ENCODE measurements at regions not wholly inside any gene's neighbourhood (a gene's known extent, or its start where the extent isn't known, plus 50 kb on each side); places are given as distances from the start of the nearest gene placed in this dataset.

- TF ChIP-seq POLR2A (IDR thresholded peaks at IDR 0.05): no peak
- TF ChIP-seq CTCF (IDR thresholded peaks at IDR 0.05): no peak
- no peak for TF ChIP-seq EP300 (IDR thresholded peaks at IDR 0.05)
- 76 to 81% methylated on average over 8 of the region's 8 CpGs for WGBS, 2 donors
- Histone ChIP-seq H3K27me3 (no peaks in the 10 kb centered on the region), H3K4me1 (peaks cover 0 to 8% (median 0%) of the 10 kb centered on the region in 4 donors), H3K36me3 (peaks cover 0 to 10% (median 0%) of the 10 kb centered on the region in 3 donors), H3K4me3 (no peak overlapping the region), H3K27ac (no peak overlapping the region), H3K9me3 (no peaks in the 10 kb centered on the region)
- no peak for DNase-seq (ENCODE audit: low spot score in 2 of 2)
Measured at GRCh38 chr14:100397005-100397404, 73.9 kb downstream of the SLC25A47 start.

- Histone ChIP-seq H3K9me3 (no peaks in the 10 kb centered on the region), H3K36me3 (peaks cover 0 to 10% (median 0%) of the 10 kb centered on the region in 3 donors), H3K27me3 (no peaks in the 10 kb centered on the region), H3K4me3 (no peak overlapping the region), H3K4me1 (peaks cover 0 to 3% (median 0%) of the 10 kb centered on the region in 4 donors), H3K27ac (no peak overlapping the region)
- 80 to 84% methylated on average over 6 of the region's 6 CpGs for WGBS, 2 donors
- no peak for TF ChIP-seq POLR2A (IDR thresholded peaks at IDR 0.05)
- TF ChIP-seq EP300 (IDR thresholded peaks at IDR 0.05): no peak
- TF ChIP-seq CTCF (IDR thresholded peaks at IDR 0.05): no peak
- no peak for DNase-seq (ENCODE audit: low spot score in 2 of 2)
Measured at GRCh38 chr14:100398044-100398443, 74.9 kb downstream of the SLC25A47 start.

GRCh38 chr14:100399052-100399849, 76.1 kb downstream of the SLC25A47 start:
- Histone ChIP-seq H3K36me3 (peaks cover 0 to 10% (median 0%) of the 10 kb centered on the region in 3 donors), H3K4me1 (peaks cover 0 to 3% (median 0%) of the 10 kb centered on the region in 4 donors)
- 82% methylated on average over 13 of the region's 13 CpGs for WGBS, 2 donors

GRCh38 chr14:100400115-100400514, 77.0 kb downstream of the SLC25A47 start:
- H3K36me3 ChIP-seq: peaks cover 0 to 8% (median 0%) of the 10 kb centered on the region in 3 donors
- TF ChIP-seq POLR2A (IDR thresholded peaks at IDR 0.05) (no peak), CTCF (IDR thresholded peaks at IDR 0.05) (no peak), EP300 (IDR thresholded peaks at IDR 0.05) (no peak)
- no peak for DNase-seq (ENCODE audit: low spot score in 2 of 2)
- no peak overlapping the region for H3K27ac ChIP-seq
- H3K4me1 ChIP-seq: peaks cover 0 to 3% (median 0%) of the 10 kb centered on the region in 4 donors
- H3K27me3 ChIP-seq: no peaks in the 10 kb centered on the region
- no peak overlapping the region for H3K4me3 ChIP-seq
- WGBS, 2 donors: 72 to 86% methylated on average over 5 of the region's 5 CpGs
- no peaks in the 10 kb centered on the region for H3K9me3 ChIP-seq

More at GRCh38 chr14:100399052-100399849, 76.1 kb downstream of the SLC25A47 start:
- Histone ChIP-seq H3K27ac (no peak overlapping the region), H3K9me3 (no peaks in the 10 kb centered on the region), H3K4me3 (no peak overlapping the region), H3K27me3 (no peaks in the 10 kb centered on the region)
- no peak for TF ChIP-seq POLR2A (IDR thresholded peaks at IDR 0.05)
- DNase-seq (ENCODE audit: low spot score in 2 of 2): no peak

- Histone ChIP-seq H3K36me3 (peaks cover 0 to 5% (median 0%) of the 10 kb centered on the region in 3 donors), H3K4me1 (peaks cover 0 to 3% (median 0%) of the 10 kb centered on the region in 4 donors), H3K27me3 (no peaks in the 10 kb centered on the region), H3K9me3 (no peaks in the 10 kb centered on the region), H3K4me3 (no peak overlapping the region), H3K27ac (no peak overlapping the region)
- TF ChIP-seq CTCF (IDR thresholded peaks at IDR 0.05): no peak
- no peak for TF ChIP-seq POLR2A (IDR thresholded peaks at IDR 0.05)
- TF ChIP-seq EP300 (IDR thresholded peaks at IDR 0.05): no peak
- no peak for DNase-seq (ENCODE audit: low spot score in 2 of 2)
- 70 to 78% methylated on average over 17 of the region's 17 CpGs for WGBS, 2 donors
Measured at GRCh38 chr14:100401031-100401692, 78.0 kb downstream of the SLC25A47 start.

All from tibial nerve (tissue), 4 donors.